Endodermal cell (in vitro differentiated cells): ENCODE measurements at regions not wholly inside any gene's neighbourhood (a gene's known extent, or its start where the extent isn't known, plus 50 kb on each side); places are given as distances from the start of the nearest gene placed in this dataset.
A peak's percentile ranks its signal among the peaks of the same experiment; 100 is the strongest.

ENCODE experiments used
- DNase-seq: peaks from one replicate; pipeline ENCODE4 v3.0.0-alpha.2; 2017
- H3K27ac ChIP-seq: 2 replicates; pipeline ENCODE4 v1.5.1; 2013; ENCODE audit warnings: mild to moderate bottlenecking, low read depth, low read length, moderate library complexity
- H3K27me3 ChIP-seq: 2 replicates; pipeline ENCODE4 v1.6.1; 2013; ENCODE audit warnings: mild to moderate bottlenecking, low read length, moderate library complexity; ENCODE audit not compliant: insufficient read depth, control insufficient read depth, poor library complexity, severe bottlenecking
- H3K36me3 ChIP-seq: 2 replicates; pipeline ENCODE4 v1.7.0; 2013; ENCODE audit warnings: mild to moderate bottlenecking, low read length, moderate library complexity; ENCODE audit not compliant: control insufficient read depth, insufficient read depth
- H3K4me1 ChIP-seq: one replicate; pipeline ENCODE4 v1.7.0; 2013; ENCODE audit warnings: low read length; ENCODE audit not compliant: control insufficient read depth, insufficient read depth
- H3K4me3 ChIP-seq: 2 replicates; pipeline ENCODE4 v1.5.1; 2013; ENCODE audit warnings: mild to moderate bottlenecking, low read length, moderate library complexity
- H3K9ac ChIP-seq: 2 replicates; pipeline ENCODE4 v1.6.1; 2013; ENCODE audit warnings: mild to moderate bottlenecking, low read length, moderate library complexity; ENCODE audit not compliant: poor library complexity, severe bottlenecking; ENCODE audit errors: extremely low read depth
- H3K9me3 ChIP-seq: 2 replicates; pipeline ENCODE4 v1.6.1; 2013; ENCODE audit warnings: mild to moderate bottlenecking, low read length, moderate library complexity; ENCODE audit not compliant: control insufficient read depth
- H3K27ac Mint-ChIP-seq: 2 replicates; pipeline ENCODE4 v1.8.0; 2020; ENCODE audit warnings: mixed read lengths
- H3K27me3 Mint-ChIP-seq: 2 replicates; pipeline ENCODE4 v1.8.0; 2021; ENCODE audit warnings: mild to moderate bottlenecking, mixed read lengths; ENCODE audit not compliant: insufficient read depth
- H3K36me3 Mint-ChIP-seq: 2 replicates; pipeline ENCODE4 v1.8.0; 2020; ENCODE audit warnings: low read depth, mixed read lengths
- H3K4me1 Mint-ChIP-seq: 2 replicates; pipeline ENCODE4 v1.8.0; 2020; ENCODE audit warnings: mixed read lengths
- H3K4me3 Mint-ChIP-seq: 2 replicates; pipeline ENCODE4 v1.8.0; 2020; ENCODE audit warnings: mild to moderate bottlenecking, moderate library complexity, mixed read lengths
- H3K9me3 Mint-ChIP-seq: 2 replicates; pipeline ENCODE4 v1.8.0; 2020; ENCODE audit warnings: mild to moderate bottlenecking, mixed read lengths
- WGBS, 2 experiments: methylation state at CpG; one replicate each; pipeline versions ENCODE4 v1.1.5 to v1.1.7; 2013; ENCODE audit warnings: missing lambda C conversion rate in 2 of 2, mixed read lengths in 1 of 2; ENCODE audit not compliant: insufficient coverage in 1 of 2, insufficient read length in 1 of 2; 5-methylcytosine and 5-hydroxymethylcytosine counted together
- TF ChIP-seq, protein P1 (sequence below): fragments of 200-600 bp; sonication (generic); conservative IDR thresholded peaks from 2 replicates; pipeline ENCODE4 v1.5.0; 2021; ENCODE audit warnings: antibody characterized with exemption, mild to moderate bottlenecking

DNA sequence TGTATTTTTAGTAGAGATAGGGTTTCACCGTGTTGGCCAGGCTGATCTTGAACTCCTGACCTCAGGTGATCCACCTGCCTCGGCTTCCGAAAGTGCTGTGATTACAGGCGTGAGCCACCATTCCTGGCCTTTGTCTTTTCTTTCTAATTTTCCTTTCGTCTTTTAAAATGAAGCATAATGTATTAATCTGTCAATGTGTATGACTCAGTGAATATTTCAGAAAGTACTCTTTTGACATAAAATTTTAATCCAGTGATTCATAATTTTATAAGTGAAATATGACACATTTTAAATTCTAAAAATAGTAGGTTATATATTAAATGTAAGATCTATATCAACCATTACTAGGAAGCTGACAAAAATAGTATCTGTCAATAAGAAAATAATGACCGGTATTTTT, 1059.0 kb upstream of the PRMT6 start:
- TF ChIP-seq, protein P1, sequence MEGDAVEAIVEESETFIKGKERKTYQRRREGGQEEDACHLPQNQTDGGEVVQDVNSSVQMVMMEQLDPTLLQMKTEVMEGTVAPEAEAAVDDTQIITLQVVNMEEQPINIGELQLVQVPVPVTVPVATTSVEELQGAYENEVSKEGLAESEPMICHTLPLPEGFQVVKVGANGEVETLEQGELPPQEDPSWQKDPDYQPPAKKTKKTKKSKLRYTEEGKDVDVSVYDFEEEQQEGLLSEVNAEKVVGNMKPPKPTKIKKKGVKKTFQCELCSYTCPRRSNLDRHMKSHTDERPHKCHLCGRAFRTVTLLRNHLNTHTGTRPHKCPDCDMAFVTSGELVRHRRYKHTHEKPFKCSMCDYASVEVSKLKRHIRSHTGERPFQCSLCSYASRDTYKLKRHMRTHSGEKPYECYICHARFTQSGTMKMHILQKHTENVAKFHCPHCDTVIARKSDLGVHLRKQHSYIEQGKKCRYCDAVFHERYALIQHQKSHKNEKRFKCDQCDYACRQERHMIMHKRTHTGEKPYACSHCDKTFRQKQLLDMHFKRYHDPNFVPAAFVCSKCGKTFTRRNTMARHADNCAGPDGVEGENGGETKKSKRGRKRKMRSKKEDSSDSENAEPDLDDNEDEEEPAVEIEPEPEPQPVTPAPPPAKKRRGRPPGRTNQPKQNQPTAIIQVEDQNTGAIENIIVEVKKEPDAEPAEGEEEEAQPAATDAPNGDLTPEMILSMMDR = no peak
- Histone ChIP-seq H3K4me1 (no peaks in the 10 kb centered on the region), H3K9me3 (no peaks in the 10 kb centered on the region), H3K9ac (no peak overlapping the region), H3K27me3 (no peaks in the 10 kb centered on the region), H3K4me3 (no peak overlapping the region), H3K27ac (no peak overlapping the region), H3K36me3 (no peaks in the 10 kb centered on the region)
- H3K9me3 Mint-ChIP-seq = peaks cover 4% of the 10 kb centered on the region
- no peak overlapping the region for H3K27ac Mint-ChIP-seq
- H3K36me3 Mint-ChIP-seq = no peaks in the 10 kb centered on the region
- no peak for DNase-seq
- no peak overlapping the region for H3K4me3 Mint-ChIP-seq
- no peaks in the 10 kb centered on the region for H3K4me1 Mint-ChIP-seq
- no peaks in the 10 kb centered on the region for H3K27me3 Mint-ChIP-seq
- 91 to 100% methylated on average over 2 to 6 of the region's 6 CpGs for WGBS, 2 experiments

DNA sequence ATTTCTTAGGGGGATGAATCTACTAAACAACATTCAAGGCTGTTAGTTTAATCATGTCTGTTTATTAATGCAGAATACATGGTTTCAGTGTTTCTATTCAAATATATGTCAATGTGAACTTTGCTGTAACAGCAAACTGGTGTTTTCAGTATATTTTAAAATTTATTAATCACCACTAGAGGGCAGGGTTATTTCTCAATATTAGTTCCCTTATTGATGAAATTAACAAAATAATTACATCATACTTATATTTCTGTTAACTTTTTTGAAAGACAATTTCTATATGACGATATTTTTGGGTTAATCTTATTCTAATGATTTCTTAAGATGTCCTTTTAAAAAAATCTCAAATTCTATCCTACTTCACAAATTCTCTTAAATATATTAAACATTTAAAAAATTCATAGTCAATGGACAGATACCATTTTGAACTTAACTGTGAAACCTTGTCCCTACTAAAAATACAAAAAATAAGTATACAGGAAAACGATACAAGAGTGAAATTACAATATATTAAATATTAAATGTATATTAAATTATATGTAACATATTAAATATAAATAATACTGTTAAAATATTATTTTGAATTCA, 1034.1 kb upstream of the PRMT6 start:
- Mint-ChIP-seq H3K4me1 (no peaks in the 10 kb centered on the region), H3K36me3 (no peaks in the 10 kb centered on the region), H3K27me3 (no peaks in the 10 kb centered on the region), H3K9me3 (no peaks in the 10 kb centered on the region), H3K27ac (no peak overlapping the region), H3K4me3 (no peak overlapping the region)
- Histone ChIP-seq H3K9me3 (no peaks in the 10 kb centered on the region), H3K4me3 (no peak overlapping the region), H3K27me3 (no peaks in the 10 kb centered on the region), H3K36me3 (no peaks in the 10 kb centered on the region), H3K4me1 (no peaks in the 10 kb centered on the region), H3K27ac (no peak overlapping the region), H3K9ac (no peak overlapping the region)
- TF ChIP-seq, protein P1 = peak; percentile 76
- no peak for DNase-seq
- WGBS, 2 experiments = no CpG with 5 or more reads among the region's 2 CpGs

DNA sequence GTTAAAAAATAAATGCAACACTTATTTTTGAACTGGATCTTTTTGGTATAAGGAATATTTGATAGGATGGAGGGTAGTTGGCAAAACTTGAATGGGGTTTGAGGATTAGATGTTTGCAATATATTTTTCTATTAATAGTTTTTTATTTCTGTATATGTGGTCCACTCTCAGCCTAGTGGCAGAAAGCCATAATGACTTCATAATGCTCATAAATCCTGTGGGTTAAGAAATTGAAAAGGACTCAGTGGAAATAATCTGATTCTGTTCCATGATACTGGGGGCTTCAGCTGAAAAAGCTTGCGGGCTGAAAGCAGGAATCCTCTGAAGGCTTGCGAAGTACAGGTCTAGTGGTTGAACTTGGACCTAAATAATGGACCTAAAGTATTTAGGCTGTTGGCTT, 1028.6 kb upstream of the PRMT6 start:
- H3K4me1 Mint-ChIP-seq = no peaks in the 10 kb centered on the region
- Histone ChIP-seq H3K27ac (no peak overlapping the region), H3K27me3 (no peaks in the 10 kb centered on the region), H3K9ac (no peak overlapping the region), H3K36me3 (no peaks in the 10 kb centered on the region), H3K9me3 (no peaks in the 10 kb centered on the region), H3K4me3 (no peak overlapping the region), H3K4me1 (no peaks in the 10 kb centered on the region)
- H3K27me3 Mint-ChIP-seq = no peaks in the 10 kb centered on the region
- no peak for DNase-seq
- no peaks in the 10 kb centered on the region for H3K36me3 Mint-ChIP-seq
- TF ChIP-seq, protein P1 = peak; percentile 23
- WGBS, 2 experiments = 95 to 100% methylated on average over 2 of the region's 2 CpGs
- H3K4me3 Mint-ChIP-seq = no peak overlapping the region
- H3K9me3 Mint-ChIP-seq = no peaks in the 10 kb centered on the region
- H3K27ac Mint-ChIP-seq = no peak overlapping the region
